ENCODE measurements at regions not wholly inside any gene's neighbourhood (a gene's known extent, or its start where the extent isn't known, plus 50 kb on each side); places are given as distances from the start of the nearest gene placed in this dataset.

GRCh38 chr10:62459072-62459471 is 84.9 kb downstream of the ZNF365 start:
- Histone ChIP-seq H3K79me2 (ENCODE audit: insufficient read depth) (no peaks in the 10 kb centered on the region), H3K9me2 (no peaks in the 10 kb centered on the region), H3K9me3 (no peaks in the 10 kb centered on the region), H3F3A (replicated peaks; ENCODE audit: insufficient read depth) (no peaks in the 10 kb centered on the region), H3K4me3 (ENCODE audit: low read depth in 2 of 2, low read length in 1 of 2) (no peak overlapping the region), H3K36me3 (replicated peaks in 1 of 2; ENCODE audit: control insufficient read depth in 1 of 2, insufficient read depth in 2 of 2, low read length in 1 of 2) (no peaks in the 10 kb centered on the region), H4K20me1 (ENCODE audit: insufficient read depth) (no peaks in the 10 kb centered on the region), H3K4me2 (no peak overlapping the region; the same call in 1 of the 2 replicates), H3K27me3 (ENCODE audit: insufficient read depth) (no peaks in the 10 kb centered on the region), H3K4me1 (ENCODE audit: control insufficient read depth in 1 of 2, insufficient read depth in 2 of 2, low read depth in 1 of 2, low read length in 1 of 2) (peaks cover 0 to 2% of the 10 kb centered on the region in 2 experiments; a peak in 2 of 4 replicates), H3K27ac (ENCODE audit: low read depth in 2 of 2, low read length in 1 of 2) (peak overlapping the region; percentile 70 to 78), H2AFZ (ENCODE audit: low read depth) (no peak overlapping the region), H3K9ac (no peak overlapping the region)
- TF ChIP-seq GABPA (IDR thresholded peaks at IDR 0.05; ENCODE audit: low read depth) (0 out of 2 replicates have a peak, but pooled peaks have one; percentile 12), MEF2A (IDR thresholded peaks at IDR 0.05; ENCODE audit: borderline replicate concordance, low read depth) (peak; percentile 28; the same call in 1 of the 2 replicates), USF2 (IDR thresholded peaks at IDR 0.05; ENCODE audit: borderline replicate concordance, low read depth, low read length) (no peak), POLR2AphosphoS5 (IDR thresholded peaks at IDR 0.05; ENCODE audit: low read depth, low read length) (peak; percentile 92), IRF3 (IDR thresholded peaks at IDR 0.05; ENCODE audit: low read depth, low read length) (no peak), JUND (IDR thresholded peaks at IDR 0.05) (peak; percentile 91), CHD2 (IDR thresholded peaks at IDR 0.05; ENCODE audit: low read length, partially characterized antibody) (no peak), TAF1 (IDR thresholded peaks at IDR 0.05; ENCODE audit: borderline replicate concordance, low read depth, low read length) (peak; percentile 16; the same call in 1 of the 2 replicates), USF1 (IDR thresholded peaks at IDR 0.05; ENCODE audit: borderline replicate concordance, low read depth) (0 out of 2 replicates have a peak, but pooled peaks have one; percentile 21), FOSL2 (IDR thresholded peaks at IDR 0.05; ENCODE audit: borderline replicate concordance, low read depth) (peak; percentile 95), YY1 (IDR thresholded peaks at IDR 0.05; ENCODE audit: low read depth) (peak; percentile 71; the same call in 1 of the 2 replicates), FOXM1 (IDR thresholded peaks at IDR 0.05; ENCODE audit: low read depth) (peak; percentile 91; the same call in 1 of the 2 replicates), MAX (IDR thresholded peaks at IDR 0.05; ENCODE audit: low read depth) (peak; percentile 84), TCF12 (IDR thresholded peaks at IDR 0.05) (peak; percentile 100), RFX5 (IDR thresholded peaks at IDR 0.05; ENCODE audit: low read length) (no peak), RXRA (IDR thresholded peaks at IDR 0.05; ENCODE audit: borderline replicate concordance, low read depth) (peak; percentile 29; the same call in 1 of the 2 replicates), TEAD4 (IDR thresholded peaks at IDR 0.05; ENCODE audit: borderline replicate concordance, insufficient read depth) (peak; percentile 89), RAD21 (IDR thresholded peaks at IDR 0.05; ENCODE audit: low read length) (no peak), EP300 (IDR thresholded peaks at IDR 0.05; ENCODE audit: borderline replicate concordance in 1 of 2, low read depth in 1 of 2, low read length in 1 of 2) (peak; percentile 51 to 94; a peak in 3 of 4 replicates), PBX3 (IDR thresholded peaks at IDR 0.05) (peak; percentile 94), REST (IDR thresholded peaks at IDR 0.05; ENCODE audit: low read depth, low read length) (peak; percentile 69; the same call in 1 of the 2 replicates), SIN3A (IDR thresholded peaks at IDR 0.05; ENCODE audit: borderline replicate concordance, low read depth, low read length) (0 out of 2 replicates have a peak, but pooled peaks have one; percentile 31), NFIC (IDR thresholded peaks at IDR 0.05; ENCODE audit: borderline replicate concordance) (peak; percentile 91)
- POLR2A ChIA-PET, result no interaction called here
- no peak for DNase-seq
- CTCF ChIA-PET, result interaction anchor here (1.2 to 2.7 kb wide), 2 partner anchors 22 to 194 kb away, joined by 3 to 10 read pairs; no protein-coding TSS in a partner anchor
- 9% methylated on average over 1 of the region's 1 CpG for WGBS (ENCODE audit: low lambda C conversion rate)

All from SK-N-SH (cell line).